ENCODE measurements at regions not wholly inside any gene's neighbourhood (a gene's known extent, or its start where the extent isn't known, plus 50 kb on each side); places are given as distances from the start of the nearest gene placed in this dataset.
"Not testable (repeated sequence)": the region's sequence is repeated elsewhere in the genome, so short reads cannot be mapped to it uniquely, and the experiment has no call there.

DNA sequence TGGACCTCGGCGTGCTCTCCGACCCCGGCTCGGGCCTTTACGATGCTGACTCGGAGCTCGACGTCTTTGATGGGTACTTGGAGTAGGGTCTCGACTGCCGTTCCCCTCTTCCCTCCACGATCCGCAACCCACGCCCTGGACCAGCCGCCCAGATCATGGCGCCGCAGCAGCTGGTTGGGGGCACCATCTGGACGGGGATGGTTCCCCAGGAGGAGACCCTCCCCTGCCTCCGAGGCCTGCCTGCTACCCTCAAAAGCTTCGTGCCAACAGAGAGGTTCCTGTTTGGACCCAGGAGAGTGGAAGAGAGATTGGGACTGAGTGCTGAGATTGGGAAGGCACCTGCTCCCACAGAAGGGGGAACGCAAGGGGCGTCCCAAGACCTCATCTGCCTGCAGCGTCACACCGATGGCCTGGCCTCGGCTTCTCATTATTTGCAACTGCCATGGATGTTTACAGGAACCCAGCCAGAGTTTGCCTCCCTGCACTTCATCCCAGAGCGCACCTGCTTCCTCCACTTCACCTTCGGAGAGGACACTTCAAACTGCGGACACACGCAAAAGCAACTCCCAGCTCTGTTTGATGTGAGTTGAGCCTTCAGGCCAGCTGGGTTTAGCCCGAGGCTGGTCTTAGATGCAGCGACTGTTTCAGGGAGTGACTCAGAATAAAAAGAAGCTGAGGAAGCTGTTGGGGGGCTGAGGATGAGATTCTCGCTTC lies 58.9 kb downstream of the GOLGA6L7 start:
- TF ChIP-seq CTCF (IDR thresholded peaks at IDR 0.05; ENCODE audit: low read length): peak; percentile 40
- TF ChIP-seq EZH2 (optimal IDR thresholded peaks at IDR 0.05; ENCODE audit: low read depth, low read length); EZH2phosphoT487 (IDR thresholded peaks at IDR 0.05; ENCODE audit: low read length): not testable (repeated sequence)

Measured in MM.1S (cell line).